Smooth muscle cell (in vitro differentiated cells): ENCODE measurements at regions not wholly inside any gene's neighbourhood (a gene's known extent, or its start where the extent isn't known, plus 50 kb on each side); places are given as distances from the start of the nearest gene placed in this dataset.

ENCODE experiments used
- DNase-seq: peaks from one replicate; lab custom pipeline; 2025; ENCODE audit not compliant: unreplicated experiment; lab: John Stamatoyannopoulos, UW
- H2AFZ ChIP-seq: fragments of 200-600 bp; sonication (generic); 2 replicates; pipeline ENCODE4 v1.6.0; 2016; ENCODE audit warnings: antibody characterized with exemption, low read depth, mild to moderate bottlenecking
- H3F3A ChIP-seq: fragments of 200-600 bp; sonication (generic); 2 replicates; pipeline ENCODE4 v1.6.0; 2017; ENCODE audit warnings: antibody characterized with exemption, low read depth
- H3K27ac ChIP-seq: fragments of 200-600 bp; sonication (generic); 2 replicates; pipeline ENCODE4 v1.5.1; 2016; ENCODE audit warnings: low read depth, mild to moderate bottlenecking
- H3K27me3 ChIP-seq: fragments of 200-600 bp; sonication (generic); 2 replicates; pipeline ENCODE4 v1.6.1; 2016; ENCODE audit warnings: low read depth, mild to moderate bottlenecking
- H3K36me3 ChIP-seq: fragments of 200-600 bp; sonication (generic); 2 replicates; pipeline ENCODE4 v1.5.1; 2016; ENCODE audit warnings: low read depth
- H3K4me1 ChIP-seq: fragments of 200-600 bp; sonication (generic); 2 replicates; pipeline ENCODE4 v1.5.1; 2016; ENCODE audit warnings: low read depth
- H3K4me2 ChIP-seq: fragments of 200-600 bp; sonication (generic); 2 replicates; pipeline ENCODE4 v1.6.0; 2016; ENCODE audit warnings: mild to moderate bottlenecking
- H3K4me3 ChIP-seq: fragments of 200-600 bp; sonication (generic); 2 replicates; pipeline ENCODE4 v1.5.1; 2016; ENCODE audit warnings: mild to moderate bottlenecking
- H3K79me2 ChIP-seq: fragments of 200-600 bp; sonication (generic); 2 replicates; pipeline ENCODE4 v1.6.0; 2016; ENCODE audit warnings: low read depth, mild to moderate bottlenecking
- H3K9ac ChIP-seq: fragments of 200-600 bp; sonication (generic); 2 replicates; pipeline ENCODE4 v1.6.0; 2016; ENCODE audit warnings: low read depth
- H3K9me3 ChIP-seq: fragments of 200-600 bp; sonication (generic); replicated peaks from 2 replicates; pipeline ENCODE4 v1.5.1; 2016; ENCODE audit warnings: low read depth
- H4K20me1 ChIP-seq: fragments of 200-600 bp; sonication (generic); 2 replicates; pipeline ENCODE4 v1.6.0; 2016; ENCODE audit warnings: low read depth
- CTCF ChIP-seq: fragments of 200-600 bp; sonication (generic); IDR thresholded peaks from 2 replicates; pipeline ENCODE4 v1.5.1; 2017; ENCODE audit warnings: borderline replicate concordance, mild to moderate bottlenecking, antibody characterized with exemption; ENCODE audit not compliant: insufficient read depth, poor library complexity, severe bottlenecking
- WGBS: methylation state at CpG from one replicate; pipeline ENCODE4 v1.1.7; 2016; ENCODE audit warnings: low lambda C conversion rate; 5-methylcytosine and 5-hydroxymethylcytosine counted together

- WGBS, result 80% methylated on average over 4 of the region's 4 CpGs
- Histone ChIP-seq H2AFZ (no peak overlapping the region), H3K36me3 (no peaks in the 10 kb centered on the region), H3K27ac (no peak overlapping the region), H3K9me3 (no peaks in the 10 kb centered on the region), H3K4me1 (no peaks in the 10 kb centered on the region), H3K9ac (no peak overlapping the region), H3F3A (no peaks in the 10 kb centered on the region), H3K27me3 (no peaks in the 10 kb centered on the region), H3K79me2 (no peaks in the 10 kb centered on the region), H3K4me3 (no peak overlapping the region), H3K4me2 (no peak overlapping the region), H4K20me1 (no peaks in the 10 kb centered on the region)
- TF ChIP-seq CTCF, result no peak
- DNase-seq, result no peak
Observed at GRCh38 chr12:81942594-81942993, 183.4 kb upstream of the PPFIA2 start.

DNA sequence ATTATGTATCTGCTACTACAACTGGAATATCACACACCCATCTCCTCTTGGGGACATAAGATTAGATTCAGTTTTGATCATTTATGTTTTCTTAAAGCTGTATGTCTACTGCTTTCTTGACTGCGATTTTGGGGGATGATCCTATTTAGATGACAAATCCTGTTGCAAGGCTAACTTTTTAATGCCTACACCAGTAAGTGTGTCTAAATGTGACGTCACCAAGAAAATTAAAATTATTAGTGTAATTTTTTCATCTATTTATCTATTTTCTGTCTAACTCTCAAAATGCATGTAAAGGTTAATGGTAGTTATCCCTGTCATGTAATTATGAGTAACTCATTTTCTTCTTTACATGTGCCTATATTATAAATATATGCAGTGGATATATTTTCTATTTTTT is 170.9 kb upstream of the PPFIA2 start:
- H2AFZ ChIP-seq, result no peak overlapping the region
- H3F3A ChIP-seq, result no peaks in the 10 kb centered on the region
- no peak overlapping the region for H3K9ac ChIP-seq
- no peaks in the 10 kb centered on the region for H3K36me3 ChIP-seq
- no peaks in the 10 kb centered on the region for H4K20me1 ChIP-seq
- H3K9me3 ChIP-seq, result no peaks in the 10 kb centered on the region
- no peak overlapping the region for H3K27ac ChIP-seq
- no peak for DNase-seq
- no peaks in the 10 kb centered on the region for H3K27me3 ChIP-seq
- no peak overlapping the region for H3K4me2 ChIP-seq
- H3K79me2 ChIP-seq, result no peaks in the 10 kb centered on the region
- no peaks in the 10 kb centered on the region for H3K4me1 ChIP-seq
- no peak overlapping the region for H3K4me3 ChIP-seq
- no peak for TF ChIP-seq CTCF
- 85% methylated on average over 2 of the region's 2 CpGs for WGBS

DNA sequence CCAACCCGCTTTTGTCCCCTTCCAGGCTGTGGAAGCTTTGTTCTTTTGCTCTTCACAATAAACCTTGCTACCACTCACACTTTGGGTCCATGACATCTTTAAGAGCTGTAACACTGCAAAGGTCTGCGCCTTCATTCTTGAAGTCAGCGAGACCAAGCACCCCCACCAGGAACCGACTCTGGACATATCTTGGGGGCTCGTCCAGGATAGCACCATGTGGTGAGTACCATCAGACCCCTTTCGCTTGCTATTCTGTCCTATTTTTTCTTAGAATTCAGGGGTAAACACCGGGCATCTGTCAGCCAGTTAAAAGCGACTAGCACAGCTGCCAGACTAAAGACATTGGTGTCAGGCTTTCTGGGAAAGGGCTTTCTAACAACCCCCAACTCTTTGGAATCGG is 137.6 kb upstream of the PPFIA2 start:
- DNase-seq, result no peak
- Histone ChIP-seq H4K20me1 (no peaks in the 10 kb centered on the region), H3K4me1 (no peaks in the 10 kb centered on the region), H3K4me3 (no peak overlapping the region), H3K9ac (no peak overlapping the region), H2AFZ (no peak overlapping the region), H3F3A (no peaks in the 10 kb centered on the region), H3K27ac (no peak overlapping the region), H3K36me3 (no peaks in the 10 kb centered on the region), H3K9me3 (peaks cover 4% of the 10 kb centered on the region), H3K4me2 (no peak overlapping the region), H3K27me3 (no peaks in the 10 kb centered on the region), H3K79me2 (no peaks in the 10 kb centered on the region)
- WGBS, result 92% methylated on average over 9 of the region's 9 CpGs
- TF ChIP-seq CTCF, result no peak

GRCh38 chr12:81888961-81889360 is 129.8 kb upstream of the PPFIA2 start:
- H3K9ac ChIP-seq, result no peak overlapping the region
- no peak for DNase-seq
- H3F3A ChIP-seq, result no peaks in the 10 kb centered on the region
- no peak for TF ChIP-seq CTCF
- no peaks in the 10 kb centered on the region for H3K36me3 ChIP-seq
- H2AFZ ChIP-seq, result no peak overlapping the region
- no peaks in the 10 kb centered on the region for H3K9me3 ChIP-seq
- H3K4me3 ChIP-seq, result no peak overlapping the region
- H3K4me2 ChIP-seq, result no peak overlapping the region
- H4K20me1 ChIP-seq, result no peaks in the 10 kb centered on the region
- H3K27me3 ChIP-seq, result no peaks in the 10 kb centered on the region
- no peak overlapping the region for H3K27ac ChIP-seq
- no peaks in the 10 kb centered on the region for H3K4me1 ChIP-seq
- H3K79me2 ChIP-seq, result no peaks in the 10 kb centered on the region
